Heart right ventricle (tissue), 16 donors: ENCODE measurements at regions not wholly inside any gene's neighbourhood (a gene's known extent, or its start where the extent isn't known, plus 50 kb on each side); places are given as distances from the start of the nearest gene placed in this dataset.

ENCODE experiments used
- ATAC-seq, 8 donors: fragments of 200-7000 bp; cut with Tn5 transposase; one replicate each; pipeline ENCODE4 v1.9.1; 2020; ENCODE audit warnings: mild to moderate bottlenecking in 8 of 8, moderate library complexity in 8 of 8, moderate number of reproducible peaks in 1 of 8
- DNase-seq, 2 donors: peaks; one replicate each; pipeline ENCODE4 v3.0.0-alpha.2; 2020
- H3K27ac ChIP-seq, 10 donors: fragments of 200-600 bp; sonication (generic) in 2 of 10; one replicate each; pipeline versions ENCODE4 v1.5.0 to v1.8.0; 2020 to 2022; ENCODE audit warnings: mild to moderate bottlenecking in 3 of 10
- H3K27me3 ChIP-seq, 7 donors: fragments of 200-600 bp; one replicate each; pipeline ENCODE4 v1.8.0; 2021 to 2022; ENCODE audit warnings: mild to moderate bottlenecking in 2 of 7
- H3K36me3 ChIP-seq, 9 donors: fragments of 200-600 bp; sonication (generic) in 1 of 9; one replicate each; pipeline versions ENCODE4 v1.5.0 to v1.8.0; 2020 to 2022; ENCODE audit warnings: mild to moderate bottlenecking in 2 of 9
- H3K4me1 ChIP-seq, 9 donors: fragments of 200-600 bp; sonication (generic) in 1 of 9; one replicate each; pipeline versions ENCODE4 v1.5.0 to v1.8.0; 2020 to 2022; ENCODE audit warnings: mild to moderate bottlenecking in 4 of 9
- H3K4me3 ChIP-seq, 10 donors: fragments of 200-600 bp; sonication (generic) in 2 of 10; one replicate each; pipeline versions ENCODE4 v1.5.0 to v1.8.0; 2020 to 2022; ENCODE audit warnings: mild to moderate bottlenecking in 7 of 10, moderate library complexity in 2 of 10
- H3K9me3 ChIP-seq, 11 donors: fragments of 200-600 bp in 10 of 11; sonication (generic) in 2 of 11; one replicate each; pipeline versions ENCODE4 v1.5.0 to v1.8.0; 2013 to 2022; ENCODE audit warnings: mild to moderate bottlenecking in 2 of 11, control low read depth in 1 of 11, moderate library complexity in 1 of 11
- CTCF ChIP-seq, 9 donors: fragments of 200-600 bp; sonication (generic) in 2 of 9; IDR thresholded peaks; one replicate each; pipeline versions ENCODE4 v1.5.0 to v1.8.0; 2021 to 2022; ENCODE audit warnings: antibody characterized with exemption in 9 of 9, mild to moderate bottlenecking in 5 of 9, moderate library complexity in 1 of 9
- WGBS, 2 donors: extraction: QIAGEN DNeasy Blood & Tissue Kit; methylation state at CpG; one replicate each; pipeline ENCODE4 v1.1.7; 2013; ENCODE audit warnings: inconsistent platforms in 1 of 2; 5-methylcytosine and 5-hydroxymethylcytosine counted together
- intact Hi-C, 10 donors: fragments of 100-400 bp; cut with DNase I; formaldehyde crosslinking; loops; one replicate each; pipeline versions ENCODE4 v1.11.1 to v1.14.2; 2022
- donor health status: Arrhythmogenic right ventricular cardiomyopathy.
- donor health status: ischemic (EF 13 %, LVEDD 7.1; RV severe dilation, severe dysfunction).
- donor health status: healthy with polysubstance abuse.
- donor health status: DM: no; HTN: yes; CAD: no.
- donor health status: DM: no; HTN: no; CAD: no.
- donor health status: ischemic (EF 25% LVEDD 6.9; RV normal size, moderate dysfunction).
- donor health status: ischemic (EF 25% LVEDD 5.7; RV mildly dilated, moderate dysfunction).
- donor health status: healthy.
- donor health status: DM: yes; HTN: yes; CAD: no.
- donor health status: Ischemic cardiomyopathy.
- donor health status: ischemic (EF 35%, LVEDD 5.7; RV mildly dilated, moderate dysfunction).
- donor health status: nonischemic (EF 11% LVEDD 7.7; RV severe dilation, severe dysfunction).
- donor health status: DM: yes; HTN: yes; CAD: no.
- donor health status: PGD.
- donor health status: ischemic (EF 29% LVEDD 5.4; RV normal size, mild dysfunction).
- donor health status: nonischemic (EF 23%, LVEDD 6.1; RV moderate dilation, normal function).

- DNase-seq = no peak
- peaks cover 0 to 8% (median 0%) of the 10 kb centered on the region in 7 donors for H3K27me3 ChIP-seq
- 92% methylated on average over 6 of the region's 6 CpGs for WGBS, 2 donors
Observed at GRCh38 chr16:85263239-85263585, 150.9 kb upstream of the CIBAR2 start.

DNA sequence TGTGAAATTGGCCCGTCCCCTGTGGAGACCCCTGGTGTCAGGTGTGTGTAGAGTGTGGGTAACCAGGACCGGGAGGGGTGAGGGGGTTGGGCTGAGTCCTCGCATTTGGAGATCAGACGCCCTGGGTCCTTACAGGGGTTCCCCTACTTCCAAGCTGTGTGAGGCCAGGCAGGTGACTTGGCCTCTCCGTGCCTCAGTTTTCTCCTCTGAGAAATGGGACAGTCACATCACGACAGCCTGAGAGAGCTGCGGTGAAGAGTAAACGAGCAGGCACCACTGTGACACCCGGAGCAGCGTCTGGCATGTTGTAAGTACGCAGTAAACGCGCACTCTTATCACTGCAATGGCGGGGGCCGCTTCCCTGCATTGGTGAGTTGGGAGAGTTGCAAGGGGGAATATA is 152.5 kb upstream of the CIBAR2 start:
- intact Hi-C loops = no loop called here
- H3K27ac ChIP-seq = no peak overlapping the region
- no peaks in the 10 kb centered on the region for H3K9me3 ChIP-seq
- no peak for TF ChIP-seq CTCF (IDR thresholded peaks at IDR 0.05)
- H3K36me3 ChIP-seq = no peaks in the 10 kb centered on the region
- DNase-seq = no peak
- 89 to 91% methylated on average over 15 of the region's 15 CpGs for WGBS, 2 donors
- no peaks in the 10 kb centered on the region for H3K27me3 ChIP-seq
- H3K4me3 ChIP-seq = no peak overlapping the region
- H3K4me1 ChIP-seq = no peaks in the 10 kb centered on the region
- ATAC-seq = no peak

More at GRCh38 chr16:85263239-85263585, 150.9 kb upstream of the CIBAR2 start:
- no peak overlapping the region for H3K4me3 ChIP-seq
- H3K27ac ChIP-seq = no peak overlapping the region
- no peak for ATAC-seq
- TF ChIP-seq CTCF (IDR thresholded peaks at IDR 0.05) = no peak
- H3K9me3 ChIP-seq = no peaks in the 10 kb centered on the region
- no peaks in the 10 kb centered on the region for H3K36me3 ChIP-seq
- no peaks in the 10 kb centered on the region for H3K4me1 ChIP-seq
- intact Hi-C loops = no loop called here

GRCh38 chr16:85265161-85265784 is 153.0 kb upstream of the CIBAR2 start:
- H3K27ac ChIP-seq = no peak overlapping the region
- no peak for TF ChIP-seq CTCF (IDR thresholded peaks at IDR 0.05)
- H3K36me3 ChIP-seq = no peaks in the 10 kb centered on the region
- 93% methylated on average over 13 of the region's 13 CpGs for WGBS, 2 donors
- no peaks in the 10 kb centered on the region for H3K27me3 ChIP-seq
- no peaks in the 10 kb centered on the region for H3K4me1 ChIP-seq
- H3K4me3 ChIP-seq = no peak overlapping the region
- no peak for DNase-seq
- H3K9me3 ChIP-seq = no peaks in the 10 kb centered on the region
- intact Hi-C loops = no loop called here
- no peak for ATAC-seq

DNA sequence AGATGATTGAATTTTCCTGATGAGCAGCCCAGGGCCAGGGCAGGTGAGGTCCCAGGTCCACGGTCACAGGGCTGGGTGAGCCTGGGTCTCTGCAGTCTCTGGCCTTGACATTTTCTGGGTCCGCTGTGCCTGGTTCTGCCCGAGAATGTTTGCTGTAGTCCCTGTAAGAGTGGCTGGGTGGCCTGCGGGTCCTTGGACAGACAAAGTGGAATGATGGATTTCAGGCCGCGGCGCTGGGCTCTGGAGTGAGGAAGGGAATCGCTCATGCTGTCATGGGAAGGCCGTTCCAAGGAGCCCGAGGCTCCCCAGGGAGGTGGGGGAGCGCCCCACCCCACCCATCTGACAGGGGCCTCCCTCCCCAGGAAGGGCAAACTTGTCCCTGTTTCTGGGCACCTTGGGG is 153.5 kb upstream of the CIBAR2 start:
- Histone ChIP-seq H3K9me3 (no peaks in the 10 kb centered on the region), H3K27me3 (no peaks in the 10 kb centered on the region), H3K4me1 (no peaks in the 10 kb centered on the region), H3K4me3 (no peak overlapping the region), H3K36me3 (no peaks in the 10 kb centered on the region), H3K27ac (no peak overlapping the region)
- no peak for ATAC-seq
- intact Hi-C loops = no loop called here
- no peak for TF ChIP-seq CTCF (IDR thresholded peaks at IDR 0.05)
- no peak for DNase-seq
- 88 to 92% methylated on average over 11 of the region's 11 CpGs for WGBS, 2 donors
